ENCODE measurements at regions not wholly inside any gene's neighbourhood (a gene's known extent, or its start where the extent isn't known, plus 50 kb on each side); places are given as distances from the start of the nearest gene placed in this dataset.

GRCh38 chr4:65917486-65917885, 247.2 kb upstream of the EPHA5 start:
- DNase-seq (ENCODE audit: low read depth, low spot score): no peak
- no peaks in the 10 kb centered on the region for H3K36me3 ChIP-seq (ENCODE audit: insufficient read depth, insufficient read length, low read length)
- TF ChIP-seq SUZ12 (IDR thresholded peaks at IDR 0.05; ENCODE audit: extremely low read depth, insufficient read depth, insufficient read length): no peak
- no peak for TF ChIP-seq YY1 (IDR thresholded peaks at IDR 0.05; ENCODE audit: insufficient read depth, insufficient read length)
- TF ChIP-seq ZNF274 (IDR thresholded peaks at IDR 0.05; ENCODE audit: low read depth, low read length): no peak

GRCh38 chr4:65911720-65912119, 241.4 kb upstream of the EPHA5 start:
- TF ChIP-seq YY1 (IDR thresholded peaks at IDR 0.05; ENCODE audit: insufficient read depth, insufficient read length): no peak
- no peak for TF ChIP-seq SUZ12 (IDR thresholded peaks at IDR 0.05; ENCODE audit: extremely low read depth, insufficient read depth, insufficient read length)
- TF ChIP-seq ZNF274 (IDR thresholded peaks at IDR 0.05; ENCODE audit: low read depth, low read length): no peak
- Histone ChIP-seq H3K9ac (ENCODE audit: insufficient read length, low read depth) (no peak overlapping the region), H3K27me3 (ENCODE audit: insufficient read depth, insufficient read length) (no peaks in the 10 kb centered on the region), H3K9me3 (ENCODE audit: insufficient read depth, low read length) (0 out of 2 replicates have a peak, but pooled peaks cover under 1% of the 10 kb centered on the region), H3K4me3 (ENCODE audit: insufficient read length, low read depth) (no peak overlapping the region), H3K4me1 (ENCODE audit: insufficient read depth, insufficient read length) (no peaks in the 10 kb centered on the region), H3K36me3 (ENCODE audit: insufficient read depth, insufficient read length, low read length) (no peaks in the 10 kb centered on the region)
- no peak for DNase-seq (ENCODE audit: low read depth, low spot score)

More at GRCh38 chr4:65917486-65917885, 247.2 kb upstream of the EPHA5 start:
- Histone ChIP-seq H3K9me3 (ENCODE audit: insufficient read depth, low read length) (0 out of 2 replicates have a peak, but pooled peaks cover 6% of the 10 kb centered on the region), H3K27me3 (ENCODE audit: insufficient read depth, insufficient read length) (no peaks in the 10 kb centered on the region), H3K4me3 (ENCODE audit: insufficient read length, low read depth) (no peak overlapping the region), H3K9ac (ENCODE audit: insufficient read length, low read depth) (no peak overlapping the region), H3K4me1 (ENCODE audit: insufficient read depth, insufficient read length) (no peaks in the 10 kb centered on the region)

GRCh38 chr4:65893957-65894755, 223.9 kb upstream of the EPHA5 start:
- no peak for DNase-seq (ENCODE audit: low read depth, low spot score)
- no peaks in the 10 kb centered on the region for H3K9me3 ChIP-seq (ENCODE audit: insufficient read depth, low read length)

GRCh38 chr4:65893271-65893670, 223.0 kb upstream of the EPHA5 start:
- Histone ChIP-seq H3K27me3 (ENCODE audit: insufficient read depth, insufficient read length) (no peaks in the 10 kb centered on the region), H3K9me3 (ENCODE audit: insufficient read depth, low read length) (no peaks in the 10 kb centered on the region), H3K9ac (ENCODE audit: insufficient read length, low read depth) (no peak overlapping the region), H3K4me3 (ENCODE audit: insufficient read length, low read depth) (no peak overlapping the region), H3K4me1 (ENCODE audit: insufficient read depth, insufficient read length) (no peaks in the 10 kb centered on the region), H3K36me3 (ENCODE audit: insufficient read depth, insufficient read length, low read length) (no peaks in the 10 kb centered on the region)
- TF ChIP-seq ZNF274 (IDR thresholded peaks at IDR 0.05; ENCODE audit: low read depth, low read length) (no peak), SUZ12 (IDR thresholded peaks at IDR 0.05; ENCODE audit: extremely low read depth, insufficient read depth, insufficient read length) (no peak), YY1 (IDR thresholded peaks at IDR 0.05; ENCODE audit: insufficient read depth, insufficient read length) (no peak)
- DNase-seq (ENCODE audit: low read depth, low spot score): no peak

More at GRCh38 chr4:65893957-65894755, 223.9 kb upstream of the EPHA5 start:
- Histone ChIP-seq H3K4me1 (ENCODE audit: insufficient read depth, insufficient read length) (no peaks in the 10 kb centered on the region), H3K36me3 (ENCODE audit: insufficient read depth, insufficient read length, low read length) (no peaks in the 10 kb centered on the region), H3K27me3 (ENCODE audit: insufficient read depth, insufficient read length) (no peaks in the 10 kb centered on the region), H3K9ac (ENCODE audit: insufficient read length, low read depth) (no peak overlapping the region), H3K4me3 (ENCODE audit: insufficient read length, low read depth) (no peak overlapping the region)
- TF ChIP-seq SUZ12 (IDR thresholded peaks at IDR 0.05; ENCODE audit: extremely low read depth, insufficient read depth, insufficient read length) (no peak), YY1 (IDR thresholded peaks at IDR 0.05; ENCODE audit: insufficient read depth, insufficient read length) (no peak), ZNF274 (IDR thresholded peaks at IDR 0.05; ENCODE audit: low read depth, low read length) (no peak)

GRCh38 chr4:65880594-65880993, 210.3 kb upstream of the EPHA5 start:
- Histone ChIP-seq H3K36me3 (ENCODE audit: insufficient read depth, insufficient read length, low read length) (no peaks in the 10 kb centered on the region), H3K9me3 (ENCODE audit: insufficient read depth, low read length) (no peaks in the 10 kb centered on the region), H3K9ac (ENCODE audit: insufficient read length, low read depth) (no peak overlapping the region), H3K4me1 (ENCODE audit: insufficient read depth, insufficient read length) (no peaks in the 10 kb centered on the region), H3K27me3 (ENCODE audit: insufficient read depth, insufficient read length) (no peaks in the 10 kb centered on the region), H3K4me3 (ENCODE audit: insufficient read length, low read depth) (no peak overlapping the region)
- DNase-seq (ENCODE audit: low read depth, low spot score): no peak
- TF ChIP-seq SUZ12 (IDR thresholded peaks at IDR 0.05; ENCODE audit: extremely low read depth, insufficient read depth, insufficient read length) (no peak), ZNF274 (IDR thresholded peaks at IDR 0.05; ENCODE audit: low read depth, low read length) (no peak), YY1 (IDR thresholded peaks at IDR 0.05; ENCODE audit: insufficient read depth, insufficient read length) (no peak)

- H3K4me3 ChIP-seq (ENCODE audit: insufficient read length, low read depth): no peak overlapping the region
- no peak for TF ChIP-seq ZNF274 (IDR thresholded peaks at IDR 0.05; ENCODE audit: low read depth, low read length)
- no peak for TF ChIP-seq SUZ12 (IDR thresholded peaks at IDR 0.05; ENCODE audit: extremely low read depth, insufficient read depth, insufficient read length)
- TF ChIP-seq YY1 (IDR thresholded peaks at IDR 0.05; ENCODE audit: insufficient read depth, insufficient read length): no peak
- no peaks in the 10 kb centered on the region for H3K9me3 ChIP-seq (ENCODE audit: insufficient read depth, low read length)
- no peaks in the 10 kb centered on the region for H3K4me1 ChIP-seq (ENCODE audit: insufficient read depth, insufficient read length)
- no peak for DNase-seq (ENCODE audit: low read depth, low spot score)
- H3K27me3 ChIP-seq (ENCODE audit: insufficient read depth, insufficient read length): no peaks in the 10 kb centered on the region
- no peaks in the 10 kb centered on the region for H3K36me3 ChIP-seq (ENCODE audit: insufficient read depth, insufficient read length, low read length)
- H3K9ac ChIP-seq (ENCODE audit: insufficient read length, low read depth): no peak overlapping the region
These were observed 198.0 kb upstream of the EPHA5 start for GRCh38 chr4:65868096-65868824.

- H3K4me3 ChIP-seq (ENCODE audit: insufficient read length, low read depth): no peak overlapping the region
- no peaks in the 10 kb centered on the region for H3K4me1 ChIP-seq (ENCODE audit: insufficient read depth, insufficient read length)
- no peak overlapping the region for H3K9ac ChIP-seq (ENCODE audit: insufficient read length, low read depth)
- H3K36me3 ChIP-seq (ENCODE audit: insufficient read depth, insufficient read length, low read length): no peaks in the 10 kb centered on the region
- no peaks in the 10 kb centered on the region for H3K27me3 ChIP-seq (ENCODE audit: insufficient read depth, insufficient read length)
- H3K9me3 ChIP-seq (ENCODE audit: insufficient read depth, low read length): no peaks in the 10 kb centered on the region
- no peak for TF ChIP-seq YY1 (IDR thresholded peaks at IDR 0.05; ENCODE audit: insufficient read depth, insufficient read length)
- no peak for TF ChIP-seq SUZ12 (IDR thresholded peaks at IDR 0.05; ENCODE audit: extremely low read depth, insufficient read depth, insufficient read length)
- DNase-seq (ENCODE audit: low read depth, low spot score): peak; percentile 3
These were observed 195.2 kb upstream of the EPHA5 start for GRCh38 chr4:65865489-65865888.

Data from NT2/D1 (cell line).